ENCODE measurements at regions not wholly inside any gene's neighbourhood (a gene's known extent, or its start where the extent isn't known, plus 50 kb on each side); places are given as distances from the start of the nearest gene placed in this dataset.
"Not testable (repeated sequence)": the region's sequence is repeated elsewhere in the genome, so short reads cannot be mapped to it uniquely, and the experiment has no call there.

GRCh38 chr17:77064598-77064997 is 76.2 kb upstream of the SEC14L1 start:
- Histone ChIP-seq H3K4me1 (ENCODE audit: control insufficient read depth, low read length) (peaks cover 6% of the 10 kb centered on the region), H3K27ac (ENCODE audit: low read depth, low read length) (no peak overlapping the region), H3K4me3 (ENCODE audit: low read length) (no peak overlapping the region), H3K9me3 (ENCODE audit: control insufficient read depth, insufficient read depth, low read length) (no peaks in the 10 kb centered on the region), H3K9me2 (replicated peaks; ENCODE audit: control insufficient read depth, low read length) (no peaks in the 10 kb centered on the region), H3F3A (ENCODE audit: control insufficient read depth, insufficient read depth) (no peaks in the 10 kb centered on the region), H3K79me2 (ENCODE audit: control insufficient read depth, low read length) (no peaks in the 10 kb centered on the region), H3K27me3 (ENCODE audit: control insufficient read depth, low read length) (peaks cover 11% of the 10 kb centered on the region), H3K36me3 (ENCODE audit: control insufficient read depth, low read length) (no peaks in the 10 kb centered on the region), H3K4me2 (ENCODE audit: low read length) (no peak overlapping the region), H4K20me1 (ENCODE audit: control insufficient read depth, insufficient read depth, low read depth, low read length) (no peaks in the 10 kb centered on the region)
- TF ChIP-seq EZH2phosphoT487 (IDR thresholded peaks at IDR 0.05; ENCODE audit: borderline replicate concordance, low read length) (no peak), CTCF (IDR thresholded peaks at IDR 0.05; ENCODE audit: low read depth, low read length, poor library complexity, severe bottlenecking) (no peak)

- H3K9me2 ChIP-seq (replicated peaks; ENCODE audit: control insufficient read depth, low read length) = no peaks in the 10 kb centered on the region
- no peak overlapping the region for H3K27ac ChIP-seq (ENCODE audit: low read depth, low read length)
- no peaks in the 10 kb centered on the region for H4K20me1 ChIP-seq (ENCODE audit: control insufficient read depth, insufficient read depth, low read depth, low read length)
- no peaks in the 10 kb centered on the region for H3K36me3 ChIP-seq (ENCODE audit: control insufficient read depth, low read length)
- no peaks in the 10 kb centered on the region for H3F3A ChIP-seq (ENCODE audit: control insufficient read depth, insufficient read depth)
- peaks cover 6% of the 10 kb centered on the region for H3K4me1 ChIP-seq (ENCODE audit: control insufficient read depth, low read length)
- H3K79me2 ChIP-seq (ENCODE audit: control insufficient read depth, low read length) = no peaks in the 10 kb centered on the region
- H3K4me3 ChIP-seq (ENCODE audit: low read length) = no peak overlapping the region
- no peaks in the 10 kb centered on the region for H3K9me3 ChIP-seq (ENCODE audit: control insufficient read depth, insufficient read depth, low read length)
- H3K27me3 ChIP-seq (ENCODE audit: control insufficient read depth, low read length) = peaks cover 14% of the 10 kb centered on the region
- TF ChIP-seq EZH2phosphoT487 (IDR thresholded peaks at IDR 0.05; ENCODE audit: borderline replicate concordance, low read length) (no peak), CTCF (IDR thresholded peaks at IDR 0.05; ENCODE audit: low read depth, low read length, poor library complexity, severe bottlenecking) (no peak)
- H3K4me2 ChIP-seq (ENCODE audit: low read length) = no peak overlapping the region
Measured at GRCh38 chr17:77066165-77066564, 74.6 kb upstream of the SEC14L1 start.

- not testable (repeated sequence) for H3K9me2 ChIP-seq (replicated peaks; ENCODE audit: control insufficient read depth, low read length); H3K4me1 ChIP-seq (ENCODE audit: control insufficient read depth, low read length); H4K20me1 ChIP-seq (ENCODE audit: control insufficient read depth, insufficient read depth, low read depth, low read length); H3K27ac ChIP-seq (ENCODE audit: low read depth, low read length); H3F3A ChIP-seq (ENCODE audit: control insufficient read depth, insufficient read depth); H3K4me3 ChIP-seq (ENCODE audit: low read length); H3K36me3 ChIP-seq (ENCODE audit: control insufficient read depth, low read length); H3K9me3 ChIP-seq (ENCODE audit: control insufficient read depth, insufficient read depth, low read length); H3K79me2 ChIP-seq (ENCODE audit: control insufficient read depth, low read length)
- peak; percentile 88 for TF ChIP-seq CTCF (IDR thresholded peaks at IDR 0.05; ENCODE audit: low read depth, low read length, poor library complexity, severe bottlenecking)
- Histone ChIP-seq H3K4me2 (ENCODE audit: low read length) (peak overlapping the region; percentile 31; the same call in 1 of the 2 replicates), H3K27me3 (ENCODE audit: control insufficient read depth, low read length) (peaks cover 14% of the 10 kb centered on the region)
Measured at GRCh38 chr17:77066726-77067409, 73.9 kb upstream of the SEC14L1 start.
